ENCODE measurements at regions not wholly inside any gene's neighbourhood (a gene's known extent, or its start where the extent isn't known, plus 50 kb on each side); places are given as distances from the start of the nearest gene placed in this dataset.
A peak's percentile ranks its signal among the peaks of the same experiment; 100 is the strongest.

DNA sequence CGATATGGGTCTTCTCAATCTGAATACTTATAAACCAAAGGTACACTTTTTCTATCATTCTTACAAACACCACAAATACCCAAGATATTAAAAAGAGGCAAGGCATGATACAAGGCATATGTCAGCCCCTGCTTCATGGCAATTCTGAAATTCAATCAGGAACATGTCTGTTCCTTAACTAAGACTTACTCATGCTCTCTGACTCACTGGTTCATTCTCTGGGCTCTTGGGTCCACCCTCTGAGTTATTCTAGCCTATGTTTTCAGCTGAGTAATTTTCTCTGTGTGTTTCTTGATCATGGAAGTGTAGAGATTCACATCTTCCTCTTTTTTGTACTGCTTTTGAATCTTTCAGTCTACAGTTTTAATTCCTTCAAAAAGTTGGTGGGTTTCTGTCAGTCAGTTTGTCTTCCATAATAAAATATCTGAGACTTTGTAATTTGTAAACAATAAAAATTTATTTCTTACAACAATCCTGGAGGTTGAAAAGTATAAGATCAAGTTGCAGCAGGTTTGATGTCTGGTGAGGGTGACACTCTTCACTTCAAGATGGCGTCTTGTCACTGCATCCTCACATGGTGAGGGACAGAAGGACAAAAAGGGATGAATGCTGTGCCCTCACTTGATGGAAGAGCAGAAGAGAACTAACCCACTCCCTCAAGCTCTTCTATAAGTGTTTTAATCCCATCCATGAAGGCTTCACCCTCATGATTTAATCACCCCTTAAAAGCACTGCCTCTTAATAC lies 211.7 kb downstream of the FAM76B start:
- no peaks in the 10 kb centered on the region for H3K36me3 Mint-ChIP-seq
- Histone ChIP-seq H2AFZ (replicated peaks) (no peak overlapping the region), H3K4me3 (no peak overlapping the region), H3K9me3 (ENCODE audit: low read depth) (no peaks in the 10 kb centered on the region), H3K27ac (no peak overlapping the region), H3K36me3 (no peaks in the 10 kb centered on the region), H3K27me3 (no peaks in the 10 kb centered on the region), H3K4me1 (peaks cover 19% of the 10 kb centered on the region), H3K79me2 (ENCODE audit: low read depth) (no peaks in the 10 kb centered on the region), H3F3A (ENCODE audit: low read depth) (no peaks in the 10 kb centered on the region), H3K9ac (no peak overlapping the region), H3K4me2 (no peak overlapping the region), H4K20me1 (ENCODE audit: low read depth) (no peaks in the 10 kb centered on the region)
- DNase-seq (ENCODE audit: low spot score), result no peak
- H3K27me3 Mint-ChIP-seq (ENCODE audit: insufficient read depth, low read depth), result peaks cover 2% of the 10 kb centered on the region
- no peaks in the 10 kb centered on the region for H3K9me3 Mint-ChIP-seq
- no peak overlapping the region for H3K4me3 Mint-ChIP-seq
- no peak for TF ChIP-seq EZH2 (IDR thresholded peaks at IDR 0.05)
- TF ChIP-seq CTCF (IDR thresholded peaks at IDR 0.05), result no peak
- no peak for TF ChIP-seq EZH2phosphoT487 (IDR thresholded peaks at IDR 0.05)
- H3K4me1 Mint-ChIP-seq, result peaks cover 18% of the 10 kb centered on the region
- no peak overlapping the region for H3K27ac Mint-ChIP-seq

GRCh38 chr11:95576146-95576845 lies 213.3 kb downstream of the FAM76B start:
- H3K4me1 Mint-ChIP-seq, result peaks cover 18% of the 10 kb centered on the region
- Histone ChIP-seq H3K79me2 (ENCODE audit: low read depth) (no peaks in the 10 kb centered on the region), H3K4me2 (no peak overlapping the region), H3K27me3 (no peaks in the 10 kb centered on the region), H2AFZ (replicated peaks) (peak overlapping the region; percentile 44), H3K27ac (no peak overlapping the region), H3K36me3 (no peaks in the 10 kb centered on the region), H3F3A (ENCODE audit: low read depth) (no peaks in the 10 kb centered on the region), H4K20me1 (ENCODE audit: low read depth) (no peaks in the 10 kb centered on the region), H3K9me3 (ENCODE audit: low read depth) (no peaks in the 10 kb centered on the region), H3K4me1 (peaks cover 23% of the 10 kb centered on the region), H3K4me3 (no peak overlapping the region), H3K9ac (no peak overlapping the region)
- no peak for DNase-seq (ENCODE audit: low spot score)
- H3K36me3 Mint-ChIP-seq, result no peaks in the 10 kb centered on the region
- H3K27ac Mint-ChIP-seq, result peak overlapping the region; percentile 13
- H3K4me3 Mint-ChIP-seq, result no peak overlapping the region
- peaks cover 2% of the 10 kb centered on the region for H3K27me3 Mint-ChIP-seq (ENCODE audit: insufficient read depth, low read depth)
- no peaks in the 10 kb centered on the region for H3K9me3 Mint-ChIP-seq
- TF ChIP-seq EZH2 (IDR thresholded peaks at IDR 0.05) (no peak), EZH2phosphoT487 (IDR thresholded peaks at IDR 0.05) (no peak), CTCF (IDR thresholded peaks at IDR 0.05) (no peak)

GRCh38 chr11:95575517-95575916 lies 214.1 kb downstream of the FAM76B start:
- peaks cover 2% of the 10 kb centered on the region for H3K27me3 Mint-ChIP-seq (ENCODE audit: insufficient read depth, low read depth)
- Histone ChIP-seq H4K20me1 (ENCODE audit: low read depth) (no peaks in the 10 kb centered on the region), H3K4me1 (peaks cover 31% of the 10 kb centered on the region), H2AFZ (replicated peaks) (no peak overlapping the region), H3F3A (ENCODE audit: low read depth) (no peaks in the 10 kb centered on the region), H3K27me3 (no peaks in the 10 kb centered on the region), H3K27ac (no peak overlapping the region), H3K79me2 (ENCODE audit: low read depth) (no peaks in the 10 kb centered on the region), H3K9ac (no peak overlapping the region), H3K4me3 (no peak overlapping the region), H3K4me2 (no peak overlapping the region), H3K36me3 (no peaks in the 10 kb centered on the region), H3K9me3 (ENCODE audit: low read depth) (no peaks in the 10 kb centered on the region)
- TF ChIP-seq EZH2phosphoT487 (IDR thresholded peaks at IDR 0.05) (no peak), CTCF (IDR thresholded peaks at IDR 0.05) (no peak), EZH2 (IDR thresholded peaks at IDR 0.05) (no peak)
- H3K4me3 Mint-ChIP-seq, result no peak overlapping the region
- no peak overlapping the region for H3K27ac Mint-ChIP-seq
- peaks cover 21% of the 10 kb centered on the region for H3K4me1 Mint-ChIP-seq
- H3K9me3 Mint-ChIP-seq, result no peaks in the 10 kb centered on the region
- no peak for DNase-seq (ENCODE audit: low spot score)
- H3K36me3 Mint-ChIP-seq, result peaks cover under 1% of the 10 kb centered on the region
